ENCODE measurements at regions not wholly inside any gene's neighbourhood (a gene's known extent, or its start where the extent isn't known, plus 50 kb on each side); places are given as distances from the start of the nearest gene placed in this dataset.

DNA sequence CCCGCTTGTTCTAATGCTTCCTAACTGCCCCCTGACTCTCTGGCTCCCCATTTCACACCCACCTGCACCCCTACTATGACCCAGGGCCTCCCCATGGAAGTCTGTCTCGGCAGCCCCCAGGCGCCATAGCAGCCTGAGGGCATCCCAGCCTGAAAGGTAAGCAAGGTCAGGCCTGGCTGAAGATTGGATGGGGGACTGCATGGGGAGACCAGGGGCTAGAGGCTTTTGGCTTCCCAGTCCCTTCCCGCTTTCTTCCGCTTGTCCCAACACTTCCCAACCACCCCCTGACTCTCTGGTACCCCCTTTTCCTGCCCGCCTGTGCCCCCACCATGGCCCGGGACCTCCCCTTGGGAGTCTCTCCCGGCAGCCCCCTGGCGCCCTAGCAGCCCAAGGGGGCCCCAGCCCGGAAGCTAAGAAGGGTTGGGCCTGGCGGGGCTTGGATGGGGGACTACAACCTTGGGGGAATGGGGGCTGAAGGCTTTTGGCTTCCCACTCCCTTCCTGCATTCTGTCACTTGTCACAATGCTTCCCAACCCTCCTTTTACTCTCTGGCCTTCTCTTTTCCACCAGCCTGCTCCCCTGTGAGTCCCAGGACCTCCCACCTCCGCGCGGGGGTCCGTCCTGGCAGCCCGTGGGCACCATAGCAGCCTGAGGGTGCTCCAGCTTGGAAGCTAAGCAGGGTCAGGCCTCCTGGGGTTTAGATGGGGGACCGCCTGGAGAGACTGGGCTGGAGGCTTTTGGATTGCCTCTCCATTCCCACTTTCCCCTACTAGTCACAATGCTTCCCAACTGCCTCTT, 2288.4 kb downstream of the TP53TG3F start:
- TF ChIP-seq CTCF (conservative IDR thresholded peaks at IDR 0.05) (no peak), ZFX (IDR thresholded peaks at IDR 0.05) (no peak)

Measured in C4-2B (cell line).